ENCODE measurements at regions not wholly inside any gene's neighbourhood (a gene's known extent, or its start where the extent isn't known, plus 50 kb on each side); places are given as distances from the start of the nearest gene placed in this dataset.

- FAIRE-seq = no peak
- CTCF ChIA-PET (ENCODE audit: partially characterized antibody) = interaction anchor here (1.1 to 1.3 kb wide), 2 partner anchors 15 to 687 kb away, joined by 3 to 7 read pairs; no protein-coding TSS in a partner anchor
These were observed 277.8 kb downstream of the MN1 start for GRCh38 chr22:27523711-27524110.

More at GRCh38 chr22:27523711-27524110, 277.8 kb downstream of the MN1 start:
- Histone ChIP-seq H2BK20ac (ENCODE audit: low read length) (no peak overlapping the region), H4K20me1 (replicated peaks in 1 of 2; ENCODE audit: control insufficient read depth in 1 of 2, insufficient read depth in 2 of 2, low read length in 2 of 2) (no peaks in the 10 kb centered on the region), H3K23ac (ENCODE audit: insufficient read length) (no peak overlapping the region), H3K9ac (replicated peaks in 1 of 4; ENCODE audit: extremely low read depth in 1 of 4, low read depth in 3 of 4, low read length in 3 of 4) (no peak overlapping the region), H3K23me2 (ENCODE audit: low read depth, low read length) (peaks cover 2% of the 10 kb centered on the region; the same call in 1 of the 2 replicates), H3K4me1 (replicated peaks in 1 of 4; ENCODE audit: control insufficient read depth in 3 of 4, insufficient read depth in 4 of 4, low read length in 3 of 4) (peaks cover 0 to 4% (median 4%) of the 10 kb centered on the region in 4 experiments; a peak in 6 of 7 replicates), H4K8ac (ENCODE audit: extremely low read depth, insufficient read depth, low read length) (no peak overlapping the region), H3K27ac (ENCODE audit: low read depth, low read length) (no peak overlapping the region), H2BK15ac (ENCODE audit: low read length) (no peak overlapping the region), H3K14ac (ENCODE audit: insufficient read length) (no peak overlapping the region), H2BK5ac (ENCODE audit: low read depth, low read length) (no peak overlapping the region), H2AFZ (ENCODE audit: low read length) (no peak overlapping the region), H3K79me2 (ENCODE audit: control insufficient read depth in 1 of 2, insufficient read depth in 2 of 2, low read length in 2 of 2) (no peaks in the 10 kb centered on the region), H3K36me3 (ENCODE audit: control insufficient read depth in 2 of 4, insufficient read depth in 4 of 4, low read length in 3 of 4) (no peaks in the 10 kb centered on the region), H3K27me3 (replicated peaks in 1 of 4; ENCODE audit: control insufficient read depth in 3 of 4, extremely low read depth in 1 of 4, insufficient read depth in 3 of 4, low read length in 3 of 4) (no peaks in the 10 kb centered on the region; a peak in 1 of 7 replicates), H4K5ac (ENCODE audit: insufficient read length, low read depth, low read length) (no peak overlapping the region), H2BK12ac (ENCODE audit: low read depth, low read length) (no peak overlapping the region), H3K18ac (ENCODE audit: extremely low read depth, low read length) (no peak overlapping the region), H3K79me1 (ENCODE audit: low read depth, low read length) (no peaks in the 10 kb centered on the region), H3K4ac (replicated peaks; ENCODE audit: insufficient read length, low read depth, low read length) (no peak overlapping the region), H3K56ac (replicated peaks; ENCODE audit: insufficient read length, low read depth, low read length) (no peak overlapping the region), H2AK5ac (ENCODE audit: low read depth, low read length) (no peak overlapping the region), H4K91ac (replicated peaks; ENCODE audit: insufficient read length, low read length) (no peak overlapping the region), H3K4me2 (ENCODE audit: insufficient read depth in 1 of 2, low read depth in 2 of 2, low read length in 2 of 2) (no peak overlapping the region), H3K9me3 (ENCODE audit: insufficient read depth in 2 of 2, low read depth in 1 of 2, low read length in 1 of 2) (no peaks in the 10 kb centered on the region), H3K4me3 (ENCODE audit: extremely low read depth in 1 of 4, insufficient read depth in 2 of 4, low read depth in 3 of 4, low read length in 4 of 4) (no peak overlapping the region), H2BK120ac (replicated peaks; ENCODE audit: low read depth, low read length) (no peak overlapping the region)
- DNase-seq (ENCODE audit: low read depth in 1 of 2, low spot score in 2 of 2) = no peak
- no peak for TF ChIP-seq JUN (IDR thresholded peaks at IDR 0.05; ENCODE audit: low read depth, low read length)
- no peak for TF ChIP-seq TAF7 (optimal IDR thresholded peaks at IDR 0.05; ENCODE audit: borderline replicate concordance, low read depth, low read length)
- POLR2A ChIA-PET (ENCODE audit: partially characterized antibody) = no interaction called here
- WGBS, 2 experiments (ENCODE audit: extremely low coverage in 1 of 2, insufficient coverage in 1 of 2, insufficient read length in 1 of 2, insufficient replicate concordance in 2 of 2, low coverage in 1 of 2, low lambda C conversion rate in 2 of 2, missing lambda C conversion rate in 1 of 2) = 85% methylated on average over 5 of the region's 5 CpGs; no CpG with 5 or more reads in 1 of the 2 experiments

Measured in H1 (cell line).